Small intestine (tissue), 7 donors: ENCODE measurements at regions not wholly inside any gene's neighbourhood (a gene's known extent, or its start where the extent isn't known, plus 50 kb on each side); places are given as distances from the start of the nearest gene placed in this dataset.

ENCODE experiments used
- DNase-seq, 2 donors: peaks; one replicate each; pipeline versions ENCODE4 v3.0.0 to v3.0.0-alpha.2; 2013
- FAIRE-seq: peaks from 2 replicates; lab custom pipeline; 2012; peaks lifted over from hg19 to GRCh38; lab: Jason Lieb, UNC
- H3K27ac ChIP-seq, 3 donors: one replicate each; pipeline ENCODE4 v1.5.1; 2013; ENCODE audit warnings: low read length in 2 of 3, mild to moderate bottlenecking in 2 of 3, control low read depth in 1 of 3, inconsistent platforms in 1 of 3, low read depth in 1 of 3, moderate library complexity in 1 of 3
- H3K27me3 ChIP-seq, 3 donors: one replicate each; pipeline ENCODE4 v1.6.1; 2013; ENCODE audit warnings: low read length in 3 of 3, inconsistent platforms in 1 of 3; ENCODE audit not compliant: control insufficient read depth in 3 of 3, insufficient read depth in 3 of 3
- H3K36me3 ChIP-seq, 3 donors: one replicate each; pipeline ENCODE4 v1.6.1; 2013; ENCODE audit warnings: low read length in 3 of 3, inconsistent platforms in 1 of 3, low read depth in 1 of 3, mild to moderate bottlenecking in 1 of 3, moderate library complexity in 1 of 3; ENCODE audit not compliant: control insufficient read depth in 3 of 3, insufficient read depth in 2 of 3
- H3K4me1 ChIP-seq, 3 donors: one replicate each; pipeline ENCODE4 v1.6.1; 2013; ENCODE audit warnings: low read length in 2 of 3, inconsistent platforms in 1 of 3, low read depth in 1 of 3, mild to moderate bottlenecking in 1 of 3, moderate library complexity in 1 of 3; ENCODE audit not compliant: control insufficient read depth in 3 of 3, insufficient read depth in 2 of 3
- H3K4me3 ChIP-seq, 3 donors: one replicate each; pipeline ENCODE4 v1.5.1; 2013; ENCODE audit warnings: low read length in 3 of 3, control low read depth in 1 of 3, inconsistent platforms in 1 of 3, low read depth in 1 of 3, mild to moderate bottlenecking in 1 of 3, moderate library complexity in 1 of 3
- H3K9me3 ChIP-seq, 2 donors: one replicate each; pipeline ENCODE4 v1.6.1; 2013; ENCODE audit warnings: low read depth in 1 of 2, low read length in 1 of 2; ENCODE audit not compliant: control insufficient read depth in 2 of 2, insufficient read depth in 1 of 2
- WGBS, 3 donors: extraction: QIAGEN DNeasy Blood & Tissue Kit; methylation state at CpG; one replicate each; pipeline ENCODE4 v1.1.7; 2013; 5-methylcytosine and 5-hydroxymethylcytosine counted together
- donor health status: healthy with polysubstance abuse.
- donor health status: control.
- donor health status: control.
- donor health status: Bipolar disorder and iron deficiency.
- donor health status: healthy.

DNA sequence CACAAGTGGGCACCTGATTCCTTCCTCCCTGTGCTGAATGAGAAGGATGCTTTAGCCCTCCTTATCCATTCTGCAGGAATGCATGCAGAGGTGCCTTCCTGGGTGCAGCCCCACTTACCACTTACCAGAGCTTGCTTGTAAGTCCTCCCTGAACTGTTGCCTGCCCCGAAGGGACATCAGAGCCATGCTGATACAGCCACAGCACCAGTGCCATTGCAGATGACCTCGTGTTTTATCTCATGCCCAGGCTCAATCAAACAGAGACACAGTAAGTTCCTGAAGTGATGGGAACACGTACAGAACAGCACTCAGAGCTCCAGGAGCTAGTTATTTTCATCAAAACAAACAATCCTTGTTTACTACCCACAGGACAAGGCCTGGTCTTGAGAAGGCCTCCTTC is 81.9 kb downstream of the ATP1A1 start:
- H3K36me3 ChIP-seq: no peaks in the 10 kb centered on the region
- no peaks in the 10 kb centered on the region for H3K27me3 ChIP-seq
- H3K27ac ChIP-seq: no peak overlapping the region
- peaks cover 0 to under 1% (median 0%) of the 10 kb centered on the region in 3 donors for H3K4me1 ChIP-seq
- DNase-seq: no peak
- 60 to 74% (median 62%) methylated on average over 3 of the region's 3 CpGs for WGBS, 3 donors
- H3K4me3 ChIP-seq: no peak overlapping the region
- no peaks in the 10 kb centered on the region for H3K9me3 ChIP-seq
- no peak for FAIRE-seq

DNA sequence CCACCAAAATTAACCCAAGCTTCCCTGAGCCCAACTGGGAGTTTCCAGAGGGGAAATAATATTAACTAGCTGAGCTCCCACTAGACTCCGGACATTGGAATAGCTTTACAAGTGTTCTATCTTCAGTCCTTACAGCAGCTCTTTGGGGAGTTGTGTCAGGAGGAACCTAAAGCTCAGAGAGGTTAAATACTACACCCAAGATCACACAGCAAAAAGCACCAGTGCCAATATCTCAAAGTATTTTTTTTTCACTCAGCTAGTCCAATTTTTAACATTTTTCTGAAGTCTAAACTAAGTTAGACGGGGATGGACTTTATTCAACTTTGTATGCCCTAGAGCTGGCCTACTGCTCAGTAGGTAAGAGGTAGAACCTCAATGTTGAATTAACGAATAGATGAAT is 82.5 kb downstream of the ATP1A1 start:
- Histone ChIP-seq H3K4me3 (no peak overlapping the region), H3K4me1 (peaks cover 0 to 6% (median 2%) of the 10 kb centered on the region in 3 donors), H3K9me3 (no peaks in the 10 kb centered on the region), H3K27ac (no peak overlapping the region), H3K36me3 (no peaks in the 10 kb centered on the region), H3K27me3 (no peaks in the 10 kb centered on the region)
- 89 to 95% (median 92%) methylated on average over 3 of the region's 3 CpGs for WGBS, 3 donors
- FAIRE-seq (no peak), DNase-seq (no peak)

DNA sequence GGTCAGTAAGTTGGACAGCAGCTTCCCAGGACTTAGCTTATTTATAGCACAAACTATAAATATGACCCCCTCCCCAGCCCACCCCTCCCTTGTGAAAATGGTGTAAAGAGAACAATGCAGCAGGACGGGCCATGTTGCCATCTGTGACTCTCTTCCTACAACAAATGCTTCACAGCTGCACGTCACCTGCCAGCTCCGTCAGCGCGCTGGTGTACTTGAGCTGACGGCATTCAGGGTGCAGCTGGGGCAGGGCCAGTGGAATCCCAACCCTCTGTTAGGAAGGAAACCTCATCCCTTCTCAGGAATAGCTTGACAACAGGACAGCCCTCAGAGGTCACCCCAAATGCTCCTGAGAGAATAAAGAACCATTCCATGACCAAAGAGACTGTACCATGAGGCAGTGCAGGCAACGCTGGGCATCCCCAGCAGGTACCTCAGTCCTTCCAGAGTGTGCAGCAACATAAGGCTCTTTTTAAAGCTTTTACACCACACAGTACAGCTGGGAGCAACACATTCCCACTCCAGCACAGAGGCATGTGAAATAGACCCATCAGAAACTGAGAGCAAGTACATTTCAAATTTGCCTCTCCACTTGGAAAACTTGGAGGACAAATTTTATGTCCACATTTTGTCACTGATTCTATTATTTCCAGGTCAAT is 85.0 kb downstream of the ATP1A1 start:
- H3K4me3 ChIP-seq: no peak overlapping the region
- WGBS, 3 donors: 77 to 89% (median 86%) methylated on average over 7 of the region's 7 CpGs
- H3K4me1 ChIP-seq: peaks cover 0 to 14% (median 7%) of the 10 kb centered on the region in 3 donors
- no peaks in the 10 kb centered on the region for H3K9me3 ChIP-seq
- no peak for FAIRE-seq
- no peak for DNase-seq
- no peak overlapping the region for H3K27ac ChIP-seq
- H3K36me3 ChIP-seq: no peaks in the 10 kb centered on the region
- H3K27me3 ChIP-seq: no peaks in the 10 kb centered on the region

DNA sequence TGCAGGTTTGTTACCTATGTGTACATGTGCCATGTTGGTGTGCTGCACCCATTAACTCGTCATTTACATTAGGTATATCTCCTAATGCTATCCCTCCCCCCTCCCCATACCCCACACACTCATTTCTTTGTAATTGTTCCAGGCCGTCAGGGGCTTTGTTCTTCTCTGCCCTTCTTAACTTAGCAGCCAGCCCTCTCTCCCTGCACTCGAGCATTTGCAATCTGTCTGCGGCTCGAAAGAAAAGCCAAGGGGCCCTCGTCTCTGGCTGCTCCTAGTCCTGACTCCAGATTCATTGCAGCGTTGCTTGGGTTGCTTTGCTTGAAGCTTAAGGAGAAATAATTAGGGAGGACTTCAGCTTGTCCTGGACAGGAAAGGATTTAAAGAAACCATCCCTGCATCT is 85.7 kb downstream of the ATP1A1 start:
- Histone ChIP-seq H3K4me1 (peaks cover 0 to 19% (median 7%) of the 10 kb centered on the region in 3 donors), H3K4me3 (no peak overlapping the region), H3K27me3 (no peaks in the 10 kb centered on the region), H3K9me3 (no peaks in the 10 kb centered on the region), H3K27ac (no peak overlapping the region), H3K36me3 (no peaks in the 10 kb centered on the region)
- WGBS, 3 donors: 82 to 90% (median 87%) methylated on average over 7 of the region's 7 CpGs
- DNase-seq (no peak), FAIRE-seq (no peak)

DNA sequence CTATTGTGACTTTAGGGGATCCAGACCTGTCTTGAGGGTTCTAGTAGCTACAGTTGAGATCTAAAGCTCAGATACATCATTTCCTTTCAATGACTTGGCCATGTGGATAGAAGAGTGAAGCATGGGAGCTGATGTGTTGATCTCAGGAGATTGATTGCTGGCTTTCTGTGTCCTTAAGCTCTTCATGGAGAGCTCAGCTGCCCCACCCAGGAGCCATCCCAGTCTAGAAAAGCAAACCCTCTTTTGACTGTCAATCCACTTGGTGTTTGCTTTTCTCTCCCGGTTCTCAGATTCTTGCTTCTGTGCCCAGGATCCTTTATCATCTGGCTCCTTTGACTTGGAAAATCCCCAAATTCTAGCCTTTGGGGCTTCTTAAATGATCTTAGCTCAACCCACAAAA is 87.2 kb downstream of the ATP1A1 start:
- Histone ChIP-seq H3K4me3 (no peak overlapping the region), H3K4me1 (peaks cover 0 to 34% (median 7%) of the 10 kb centered on the region in 3 donors), H3K9me3 (no peaks in the 10 kb centered on the region), H3K36me3 (no peaks in the 10 kb centered on the region), H3K27me3 (no peaks in the 10 kb centered on the region), H3K27ac (peak overlapping the region in 1 of 3 donors; percentile 14)
- 17 to 48% (median 41%) methylated on average over 1 of the region's 1 CpG for WGBS, 3 donors
- DNase-seq (no peak), FAIRE-seq (no peak)

DNA sequence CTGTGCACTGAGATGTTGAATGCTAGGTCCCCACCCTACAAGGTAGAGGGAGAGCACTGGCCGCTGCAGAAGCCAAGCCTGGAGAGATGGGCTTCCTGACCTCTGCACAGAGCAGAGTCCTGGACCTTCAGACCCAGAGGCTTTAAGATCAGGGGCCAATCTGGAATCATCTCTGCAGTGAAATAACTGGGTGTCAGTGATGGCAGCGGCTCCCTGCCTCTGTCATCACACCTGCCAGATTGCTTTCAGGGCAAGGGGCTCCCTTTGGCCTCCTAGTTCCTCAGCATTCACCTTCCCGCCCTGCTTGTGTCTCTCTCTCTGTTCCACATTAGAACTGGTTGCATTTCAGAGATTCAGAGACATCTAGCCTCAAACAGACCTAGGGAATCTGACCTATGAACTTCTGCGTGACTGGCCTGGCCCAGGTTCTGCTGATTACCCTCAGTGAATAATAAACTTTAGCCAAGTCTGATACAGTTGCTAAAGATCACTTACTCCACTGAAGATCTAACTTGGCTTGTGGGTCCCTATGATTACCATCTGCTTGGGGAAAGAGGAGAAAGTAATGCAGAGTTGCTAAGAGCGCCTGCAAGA is 87.8 kb downstream of the ATP1A1 start:
- FAIRE-seq: no peak
- H3K4me1 ChIP-seq: peaks cover 0 to 40% (median 7%) of the 10 kb centered on the region in 3 donors

DNA sequence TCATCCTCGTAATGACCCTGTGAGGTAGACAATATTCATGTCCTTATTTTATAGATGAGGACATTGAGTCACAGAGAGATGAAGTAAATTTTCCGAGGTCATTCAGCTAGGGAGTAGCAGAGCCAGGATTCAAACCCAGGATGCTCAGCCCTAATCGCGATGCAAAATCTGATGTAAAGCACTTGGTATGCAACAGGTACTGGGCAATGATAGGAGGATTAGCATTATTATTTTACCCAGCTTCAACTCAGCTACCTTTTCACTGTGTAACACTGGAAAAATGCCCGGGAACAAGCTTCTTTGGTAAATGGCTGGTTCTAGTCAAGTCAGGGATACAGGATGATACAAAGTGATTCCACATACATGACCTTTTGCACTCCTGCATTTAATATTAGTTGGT is 88.7 kb downstream of the ATP1A1 start:
- no peak overlapping the region for H3K4me3 ChIP-seq
- no peak overlapping the region for H3K27ac ChIP-seq
- H3K9me3 ChIP-seq: no peaks in the 10 kb centered on the region
- H3K4me1 ChIP-seq: peaks cover 0 to 48% (median 7%) of the 10 kb centered on the region in 3 donors
- no peak for DNase-seq
- FAIRE-seq: no peak
- H3K36me3 ChIP-seq: no peaks in the 10 kb centered on the region
- H3K27me3 ChIP-seq: no peaks in the 10 kb centered on the region
- 90 to 93% (median 92%) methylated on average over 5 of the region's 5 CpGs for WGBS, 3 donors

More for the DNA sequence above, 87.8 kb downstream of the ATP1A1 start:
- 40 to 72% (median 57%) methylated on average over 5 of the region's 5 CpGs for WGBS, 3 donors
- no peaks in the 10 kb centered on the region for H3K27me3 ChIP-seq
- peak; percentile 35 to 61 for DNase-seq
- peak overlapping the region in 1 of 3 donors; percentile 14 for H3K27ac ChIP-seq
- H3K36me3 ChIP-seq: no peaks in the 10 kb centered on the region
- no peak overlapping the region for H3K4me3 ChIP-seq
- no peaks in the 10 kb centered on the region for H3K9me3 ChIP-seq

DNA sequence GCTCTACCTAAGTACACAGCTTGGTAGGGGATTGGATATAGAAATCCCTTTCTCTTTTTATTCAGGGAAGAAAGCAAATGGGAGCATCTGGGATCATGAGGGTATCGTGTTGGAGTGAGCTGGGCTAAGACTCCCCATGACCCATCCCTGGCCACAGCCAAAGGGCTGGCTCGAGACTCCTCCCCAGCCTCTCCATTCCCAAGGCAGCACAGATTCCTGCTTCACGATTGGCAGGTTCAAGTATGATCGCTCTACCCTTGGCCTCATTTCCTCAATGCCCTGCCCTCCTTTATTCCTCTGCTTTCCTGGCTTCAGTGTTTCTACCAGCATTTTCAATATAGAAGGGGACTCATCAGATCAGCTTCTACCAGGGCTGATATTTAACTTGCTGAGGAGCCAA is 89.7 kb downstream of the ATP1A1 start:
- WGBS, 3 donors: 69 to 82% (median 74%) methylated on average over 4 of the region's 4 CpGs
- no peaks in the 10 kb centered on the region for H3K27me3 ChIP-seq
- no peaks in the 10 kb centered on the region for H3K36me3 ChIP-seq
- no peaks in the 10 kb centered on the region for H3K9me3 ChIP-seq
- no peak for DNase-seq
- FAIRE-seq: no peak
- H3K27ac ChIP-seq: no peak overlapping the region
- H3K4me3 ChIP-seq: no peak overlapping the region
- peaks cover 2 to 57% (median 7%) of the 10 kb centered on the region in 3 donors for H3K4me1 ChIP-seq
